ENCODE measurements at regions not wholly inside any gene's neighbourhood (a gene's known extent, or its start where the extent isn't known, plus 50 kb on each side); places are given as distances from the start of the nearest gene placed in this dataset.

DNA sequence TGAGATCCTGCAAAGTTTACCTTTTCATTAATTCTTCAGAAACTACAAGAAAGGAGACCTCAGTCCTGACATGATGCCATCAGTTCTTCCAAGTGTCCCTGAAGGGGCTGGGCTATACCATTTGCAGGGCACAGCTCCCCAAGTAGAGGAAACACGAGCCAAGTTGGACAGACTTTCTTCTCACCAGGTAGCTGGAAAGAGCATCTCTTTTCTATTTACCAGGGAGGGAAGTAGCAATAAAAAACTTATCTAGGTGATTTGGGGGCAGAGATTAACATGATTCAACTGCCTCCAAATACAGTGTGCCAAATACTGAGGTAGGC lies 103.9 kb upstream of the KCND3 start:
- DNase-seq (ENCODE audit: low read depth): no peak
- H3K4me3 ChIP-seq (ENCODE audit: low read depth, low read length): no peak overlapping the region
- TF ChIP-seq MAX (IDR thresholded peaks at IDR 0.05; ENCODE audit: low read depth, low read length) (no peak), POLR2A (IDR thresholded peaks at IDR 0.05; ENCODE audit: extremely low read depth, insufficient read length) (no peak), CTCF (IDR thresholded peaks at IDR 0.05; ENCODE audit: low read depth, low read length) (no peak)

DNA sequence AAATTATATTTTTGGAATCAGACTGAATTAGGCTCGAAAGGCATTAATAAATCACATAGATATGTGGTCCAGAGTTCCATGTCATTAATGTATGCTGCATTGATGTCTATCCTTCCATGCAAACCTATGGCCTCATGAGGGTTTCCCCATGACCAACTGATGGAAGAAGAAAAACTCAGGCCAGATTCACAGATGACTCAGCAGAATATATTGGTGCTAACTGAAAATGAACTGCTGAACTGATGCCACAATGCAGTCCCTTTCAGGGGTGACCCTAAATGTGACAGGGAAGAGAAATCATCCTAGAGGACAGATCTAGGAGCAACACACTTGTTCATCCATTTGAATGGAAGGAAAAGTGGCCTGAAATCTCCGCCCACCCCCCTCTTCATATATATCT lies 110.5 kb upstream of the KCND3 start:
- TF ChIP-seq MAX (IDR thresholded peaks at IDR 0.05; ENCODE audit: low read depth, low read length) (no peak), POLR2A (IDR thresholded peaks at IDR 0.05; ENCODE audit: extremely low read depth, insufficient read length) (no peak), CTCF (IDR thresholded peaks at IDR 0.05; ENCODE audit: low read depth, low read length) (no peak), MYC (IDR thresholded peaks at IDR 0.05; ENCODE audit: low read depth, low read length) (no peak)
- no peak overlapping the region for H3K4me3 ChIP-seq (ENCODE audit: low read depth, low read length)
- no peak for DNase-seq (ENCODE audit: low read depth)

GRCh38 chr1:112105557-112105956 lies 116.1 kb upstream of the KCND3 start:
- TF ChIP-seq MYC (IDR thresholded peaks at IDR 0.05; ENCODE audit: low read depth, low read length) (no peak), CTCF (IDR thresholded peaks at IDR 0.05; ENCODE audit: low read depth, low read length) (no peak)
- no peak overlapping the region for H3K4me3 ChIP-seq (ENCODE audit: low read depth, low read length)
- DNase-seq (ENCODE audit: low read depth): no peak

GRCh38 chr1:112110031-112110430 lies 120.6 kb upstream of the KCND3 start:
- TF ChIP-seq POLR2A (IDR thresholded peaks at IDR 0.05; ENCODE audit: extremely low read depth, insufficient read length) (no peak), CTCF (IDR thresholded peaks at IDR 0.05; ENCODE audit: low read depth, low read length) (no peak), MYC (IDR thresholded peaks at IDR 0.05; ENCODE audit: low read depth, low read length) (no peak), MAX (IDR thresholded peaks at IDR 0.05; ENCODE audit: low read depth, low read length) (no peak)
- H3K4me3 ChIP-seq (ENCODE audit: low read depth, low read length): no peak overlapping the region
- no peak for DNase-seq (ENCODE audit: low read depth)

DNA sequence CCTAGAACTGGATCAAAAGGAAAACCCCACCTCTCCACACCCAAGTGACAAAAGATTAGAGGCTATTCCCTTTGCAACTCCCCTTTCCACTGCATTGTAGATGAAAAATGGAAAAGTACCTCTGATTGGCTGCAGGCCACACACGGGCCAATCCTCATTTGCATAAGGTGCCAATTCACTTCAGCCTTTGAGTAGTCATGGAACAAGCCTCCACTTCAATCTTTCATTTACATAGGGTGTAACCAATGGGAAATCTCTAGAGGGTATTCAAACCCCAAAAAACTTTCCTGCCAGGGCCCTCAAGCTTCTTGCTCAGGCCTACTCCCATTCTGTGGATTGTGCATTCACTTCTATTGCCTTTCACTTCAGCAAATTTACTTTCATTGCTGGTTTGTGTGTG lies 122.3 kb upstream of the KCND3 start:
- DNase-seq (ENCODE audit: low read depth): no peak
- no peak overlapping the region for H3K4me3 ChIP-seq (ENCODE audit: low read depth, low read length)
- TF ChIP-seq POLR2A (IDR thresholded peaks at IDR 0.05; ENCODE audit: extremely low read depth, insufficient read length) (no peak), MYC (IDR thresholded peaks at IDR 0.05; ENCODE audit: low read depth, low read length) (no peak), CTCF (IDR thresholded peaks at IDR 0.05; ENCODE audit: low read depth, low read length) (no peak), MAX (IDR thresholded peaks at IDR 0.05; ENCODE audit: low read depth, low read length) (no peak)

GRCh38 chr1:112114540-112114939 lies 125.1 kb upstream of the KCND3 start:
- TF ChIP-seq POLR2A (IDR thresholded peaks at IDR 0.05; ENCODE audit: extremely low read depth, insufficient read length) (no peak), CTCF (IDR thresholded peaks at IDR 0.05; ENCODE audit: low read depth, low read length) (no peak), MYC (IDR thresholded peaks at IDR 0.05; ENCODE audit: low read depth, low read length) (no peak), MAX (IDR thresholded peaks at IDR 0.05; ENCODE audit: low read depth, low read length) (no peak)
- no peak overlapping the region for H3K4me3 ChIP-seq (ENCODE audit: low read depth, low read length)
- DNase-seq (ENCODE audit: low read depth): no peak
